ENCODE measurements at regions not wholly inside any gene's neighbourhood (a gene's known extent, or its start where the extent isn't known, plus 50 kb on each side); places are given as distances from the start of the nearest gene placed in this dataset.

- DNase-seq = no peak
These were observed 708.0 kb downstream of the BCL11B start for GRCh38 chr14:98564006-98564405.

- no peak for DNase-seq
These were observed 707.5 kb downstream of the BCL11B start for GRCh38 chr14:98564541-98564940.

- no peak for DNase-seq
These were observed 700.9 kb downstream of the BCL11B start for GRCh38 chr14:98571104-98571503.

GRCh38 chr14:98573082-98573481 lies 698.9 kb downstream of the BCL11B start:
- no peak for DNase-seq

GRCh38 chr14:98576463-98576862 lies 695.5 kb downstream of the BCL11B start:
- no peak for DNase-seq

GRCh38 chr14:98578204-98578603 lies 693.8 kb downstream of the BCL11B start:
- no peak for DNase-seq

GRCh38 chr14:98579140-98579539 lies 692.9 kb downstream of the BCL11B start:
- no peak for DNase-seq

- DNase-seq = peak; percentile 12
These were observed 691.8 kb downstream of the BCL11B start for GRCh38 chr14:98580131-98580678.

GRCh38 chr14:98582276-98582675 lies 689.7 kb downstream of the BCL11B start:
- DNase-seq = no peak

GRCh38 chr14:98591161-98591560 lies 680.8 kb downstream of the BCL11B start:
- DNase-seq = no peak

- no peak for DNase-seq
These were observed 679.3 kb downstream of the BCL11B start for GRCh38 chr14:98592611-98593170.

GRCh38 chr14:98593361-98593761 lies 678.6 kb downstream of the BCL11B start:
- no peak for DNase-seq

- DNase-seq = no peak
These were observed 677.8 kb downstream of the BCL11B start for GRCh38 chr14:98594156-98594555.

GRCh38 chr14:98598576-98598975 lies 673.4 kb downstream of the BCL11B start:
- no peak for DNase-seq

- DNase-seq = no peak
These were observed 672.9 kb downstream of the BCL11B start for GRCh38 chr14:98599082-98599481.

GRCh38 chr14:98602983-98603382 lies 669.0 kb downstream of the BCL11B start:
- no peak for DNase-seq

GRCh38 chr14:98605043-98605442 lies 667.0 kb downstream of the BCL11B start:
- no peak for DNase-seq

- DNase-seq = no peak
These were observed 665.9 kb downstream of the BCL11B start for GRCh38 chr14:98606041-98606640.

GRCh38 chr14:98606816-98607215 lies 665.2 kb downstream of the BCL11B start:
- no peak for DNase-seq

- DNase-seq = no peak
These were observed 664.6 kb downstream of the BCL11B start for GRCh38 chr14:98607341-98607910.

GRCh38 chr14:98608071-98609060 lies 663.6 kb downstream of the BCL11B start:
- no peak for DNase-seq

GRCh38 chr14:98612434-98613200 lies 659.4 kb downstream of the BCL11B start:
- no peak for DNase-seq

All from stimulated activated CD4-positive, alpha-beta T cell treated with anti-CD3 and anti-CD28 coated beads, Interleukin-4, amount 100 ng/mL, for 24 hours (primary cell).